Endothelial cell of umbilical vein (primary cell): ENCODE measurements at regions not wholly inside any gene's neighbourhood (a gene's known extent, or its start where the extent isn't known, plus 50 kb on each side); places are given as distances from the start of the nearest gene placed in this dataset.

Experiments used
- BruUV-seq: library from RNA; stranded (reverse); fragments of 400-500 nt; replicated peaks from 2 replicates; lab custom pipeline; 2021; lab: Mats Ljungman, UMichigan
- CTCF ChIA-PET: fragments of 300-600, 350-600 bp; sonication (Branson Sonifier 250); formaldehyde crosslinking; loops from one replicate; lab custom pipeline; 2021; ENCODE audit warnings: antibody characterized with exemption, inconsistent platforms; lab: Charles Lee
- POLR2A ChIA-PET: fragments of 300-600, 350-600 bp; sonication (Branson Sonifier 250); formaldehyde crosslinking; loops from one replicate; lab custom pipeline; 2021; ENCODE audit warnings: antibody characterized with exemption, inconsistent platforms; lab: Charles Lee
- DNase-seq: peaks from one replicate; pipeline ENCODE4 v3.0.0-alpha.2; 2011; ENCODE audit warnings: low read depth, low spot score
- FAIRE-seq: peaks from 2 replicates; lab custom pipeline; 2011; peaks lifted over from hg19 to GRCh38; lab: Jason Lieb, UNC
- H2AFZ ChIP-seq: 2 replicates; pipeline ENCODE4 v1.6.0; 2012; ENCODE audit warnings: low read depth, low read length, control low read depth, inconsistent platforms
- H3K27ac ChIP-seq: 2 replicates; pipeline ENCODE4 v1.5.1; 2011; ENCODE audit warnings: low read depth, mild to moderate bottlenecking, control low read depth, low read length, moderate library complexity; ENCODE audit not compliant: insufficient read depth
- H3K27me3 ChIP-seq, 2 experiments: 2 replicates each; pipeline versions ENCODE4 v1.6.0 to v1.6.1; 2011; ENCODE audit warnings: low read length in 2 of 2, mixed read lengths in 1 of 2; ENCODE audit not compliant: control insufficient read depth in 2 of 2, insufficient read depth in 2 of 2
- H3K36me3 ChIP-seq, 2 experiments: 2 replicates in 1 of 2; 3 replicates in 1 of 2; pipeline ENCODE4 v1.5.1; 2011; ENCODE audit warnings: low read length in 2 of 2, mild to moderate bottlenecking in 1 of 2, moderate library complexity in 1 of 2; ENCODE audit not compliant: control insufficient read depth in 2 of 2, insufficient read depth in 2 of 2; ENCODE audit errors: extremely low read depth in 1 of 2
- H3K4me1 ChIP-seq: 3 replicates; pipeline ENCODE4 v1.5.1; 2011; ENCODE audit warnings: mild to moderate bottlenecking, low read length; ENCODE audit not compliant: control insufficient read depth, insufficient read depth; ENCODE audit errors: extremely low read depth
- H3K4me2 ChIP-seq: 2 replicates; pipeline ENCODE4 v1.6.1; 2011; ENCODE audit warnings: low read length, control low read depth, mixed read lengths; ENCODE audit not compliant: insufficient read depth
- H3K4me3 ChIP-seq, 3 experiments: fragments of 200-600 bp in 1 of 3; sonication (generic), shearing (Covaris generic) in 1 of 3; replicated peaks in 1 of 3; 2 replicates each; pipeline ENCODE4 v1.5.1; 2011 to 2016; ENCODE audit warnings: control low read depth in 3 of 3, low read length in 3 of 3, mild to moderate bottlenecking in 2 of 3, inconsistent platforms in 1 of 3, low read depth in 1 of 3, moderate library complexity in 1 of 3; ENCODE audit not compliant: insufficient read depth in 1 of 3
- H3K79me2 ChIP-seq: 2 replicates; pipeline ENCODE4 v1.6.0; 2012; ENCODE audit warnings: low read length, inconsistent platforms; ENCODE audit not compliant: control insufficient read depth, insufficient read depth
- H3K9ac ChIP-seq: replicated peaks from 2 replicates; pipeline ENCODE3; 2011; ENCODE audit warnings: low read length, control low read depth; ENCODE audit not compliant: insufficient read depth; ENCODE audit errors: extremely low read depth
- H3K9me1 ChIP-seq: replicated peaks from 3 replicates; pipeline ENCODE4 v1.6.0; 2011; ENCODE audit warnings: mild to moderate bottlenecking, low read length; ENCODE audit not compliant: control insufficient read depth, insufficient read depth; ENCODE audit errors: extremely low read depth
- H3K9me3 ChIP-seq: replicated peaks from 2 replicates; pipeline ENCODE4 v1.5.1; 2012; ENCODE audit warnings: low read length, inconsistent platforms; ENCODE audit not compliant: control insufficient read depth, insufficient read depth
- H4K20me1 ChIP-seq: replicated peaks from 2 replicates; pipeline ENCODE3; 2011; ENCODE audit warnings: mild to moderate bottlenecking, low read length; ENCODE audit not compliant: control insufficient read depth, insufficient read depth; ENCODE audit errors: extremely low read depth
- FOS ChIP-seq: IDR thresholded peaks from 2 replicates; pipeline ENCODE4 v1.6.1; 2011; ENCODE audit warnings: mild to moderate bottlenecking, low read length, moderate library complexity, borderline replicate concordance; ENCODE audit not compliant: insufficient read depth
- JUN ChIP-seq: IDR thresholded peaks from 2 replicates; pipeline ENCODE4 v1.6.1; 2011; ENCODE audit warnings: borderline replicate concordance, low read depth; ENCODE audit not compliant: insufficient read length, insufficient read depth
- MAX ChIP-seq: IDR thresholded peaks from 2 replicates; pipeline ENCODE4 v1.6.1; 2011; ENCODE audit not compliant: insufficient read depth, insufficient read length
- MYC ChIP-seq: IDR thresholded peaks from one replicate; pipeline ENCODE4 v1.6.1; 2011; ENCODE audit warnings: mild to moderate bottlenecking, low read depth, low read length
- POLR2A ChIP-seq: IDR thresholded peaks from 2 replicates; pipeline ENCODE4 v1.6.1; 2012; ENCODE audit warnings: low read depth, mild to moderate bottlenecking, control low read depth, low read length
- POLR2AphosphoS5 ChIP-seq: IDR thresholded peaks from 2 replicates; pipeline ENCODE4 v1.6.1; 2012; ENCODE audit warnings: low read depth, mild to moderate bottlenecking, control low read depth, low read length, moderate library complexity; ENCODE audit not compliant: insufficient read depth
- dilution Hi-C: fragments of 300-500 bp; cut with MboI; formaldehyde crosslinking; loops from one replicate; pipeline ENCODE4 v1.15.0; 2019; ENCODE audit warnings: low sequenced_read_pairs; ENCODE audit not compliant: extremely low pct_ligation_motif_present
- intact Hi-C: fragments of 100-400 bp; cut with micrococcal nuclease; formaldehyde crosslinking; loops from one replicate; pipeline ENCODE4 v1.10.0; 2022

DNA sequence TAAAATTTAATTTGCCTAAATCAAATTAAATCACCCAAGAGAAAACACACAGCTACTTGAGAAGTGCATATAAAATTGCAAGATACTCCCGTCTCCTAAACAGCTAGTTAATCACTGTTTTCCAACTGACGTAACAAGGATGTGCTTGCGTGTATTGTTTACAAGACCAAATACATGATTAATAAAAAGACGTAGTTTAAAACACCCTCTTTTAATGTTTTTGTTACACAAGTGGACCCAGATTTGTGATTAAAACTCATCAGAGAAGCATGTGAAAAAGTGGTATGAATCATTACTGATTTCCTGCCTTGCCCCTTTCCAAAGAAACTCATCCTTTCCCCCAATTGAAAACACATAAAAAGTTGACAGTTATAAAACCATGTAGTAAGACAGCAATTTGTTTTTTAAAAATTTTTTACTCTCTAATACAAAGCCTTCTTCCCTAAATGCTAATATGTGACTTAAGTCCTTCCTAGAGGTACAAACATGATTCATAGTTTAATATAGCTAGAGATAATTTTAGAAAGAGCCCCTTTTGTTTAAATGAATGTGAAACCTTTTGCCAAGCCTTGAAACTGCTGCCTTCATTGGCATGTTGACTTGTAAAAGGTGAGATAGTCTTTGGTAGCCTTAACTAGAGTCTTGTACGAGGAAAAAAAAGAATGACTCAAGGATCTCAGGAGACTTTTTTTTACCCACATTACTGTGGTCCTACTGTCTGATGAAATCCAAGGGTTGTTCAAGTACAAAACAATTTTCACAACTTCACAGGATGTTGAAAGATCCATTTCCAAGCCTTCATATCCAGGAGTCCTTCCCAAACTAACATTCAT, 61.4 kb upstream of the FST start:
- Histone ChIP-seq H3K4me3 (peak overlapping the region in 1 of 3 experiments; percentile 23), H3K36me3 (no peaks in the 10 kb centered on the region), H3K9ac (peak overlapping the region; percentile 56), H4K20me1 (no peaks in the 10 kb centered on the region), H2AFZ (peak overlapping the region; percentile 22), H3K27ac (peak overlapping the region; percentile 79), H3K4me1 (peaks cover 18% of the 10 kb centered on the region), H3K9me3 (no peaks in the 10 kb centered on the region), H3K27me3 (no peaks in the 10 kb centered on the region), H3K9me1 (no peaks in the 10 kb centered on the region), H3K4me2 (peak overlapping the region; percentile 76), H3K79me2 (no peaks in the 10 kb centered on the region)
- TSS peak; percentile 96 for BruUV-seq
- TF ChIP-seq POLR2AphosphoS5 (peak; percentile 17), FOS (peak; percentile 93), MAX (no peak), JUN (peak; percentile 88)
- FAIRE-seq = peak; percentile 83
- peak; percentile 88 for DNase-seq
- ChIA-PET POLR2A (no interaction called here), CTCF (interaction anchor here (0.9 to 1.8 kb wide), 4 partner anchors 12 to 157 kb away, joined by 3 to 9 read pairs (median 5); no protein-coding TSS in a partner anchor)
- intact Hi-C loops (loop anchor here (1.0 kb wide), 2 partner anchors 45 to 57 kb away; no protein-coding TSS in a partner anchor), dilution Hi-C loops (no loop called here)

GRCh38 chr5:53422539-53422938, 57.9 kb upstream of the FST start:
- dilution Hi-C loops = no loop called here
- Histone ChIP-seq H3K9me3 (no peaks in the 10 kb centered on the region), H3K4me1 (peaks cover 18% of the 10 kb centered on the region), H4K20me1 (no peaks in the 10 kb centered on the region), H3K4me3 (no peak overlapping the region), H3K36me3 (no peaks in the 10 kb centered on the region), H3K27me3 (no peaks in the 10 kb centered on the region), H3K4me2 (no peak overlapping the region), H3K27ac (no peak overlapping the region), H3K9me1 (no peaks in the 10 kb centered on the region), H2AFZ (no peak overlapping the region), H3K79me2 (no peaks in the 10 kb centered on the region), H3K9ac (no peak overlapping the region)
- TF ChIP-seq MYC = no peak
- TF ChIP-seq POLR2A = no peak
- TF ChIP-seq FOS = no peak
- no peak for TF ChIP-seq POLR2AphosphoS5
- no peak for TF ChIP-seq JUN
- CTCF ChIA-PET = interaction anchor here (0.9 to 1.9 kb wide), 3 partner anchors 8 to 160 kb away, joined by 3 to 5 read pairs (median 4); no protein-coding TSS in a partner anchor
- POLR2A ChIA-PET = no interaction called here
- FAIRE-seq (no peak), DNase-seq (peak; percentile 35)
- no TSS peak for BruUV-seq
- intact Hi-C loops = no loop called here
